Choroid plexus epithelial cell (primary cell): ENCODE measurements at regions not wholly inside any gene's neighbourhood (a gene's known extent, or its start where the extent isn't known, plus 50 kb on each side); places are given as distances from the start of the nearest gene placed in this dataset.
"Not testable (repeated sequence)": the region's sequence is repeated elsewhere in the genome, so short reads cannot be mapped to it uniquely, and the experiment has no call there.

Source experiments
- DNase-seq: peaks from one replicate; pipeline ENCODE4 v3.0.0-alpha.2; 2010; ENCODE audit warnings: low read depth
- H3K4me3 ChIP-seq: 2 replicates; pipeline ENCODE4 v1.5.1; 2011; ENCODE audit warnings: low read depth, mild to moderate bottlenecking, control low read depth, low read length, moderate library complexity
- CTCF ChIP-seq: conservative IDR thresholded peaks from 2 replicates; pipeline ENCODE4 v1.5.1; 2011; ENCODE audit warnings: low read depth, mild to moderate bottlenecking, control low read depth, inconsistent platforms, low read length, moderate library complexity

GRCh38 chr10:78438907-78439809 is 405.5 kb downstream of the RPS24 start:
- no peak overlapping the region for H3K4me3 ChIP-seq
- TF ChIP-seq CTCF = no peak
- DNase-seq = no peak

- no peak overlapping the region for H3K4me3 ChIP-seq
- no peak for TF ChIP-seq CTCF
- DNase-seq = no peak
These were observed 407.3 kb downstream of the RPS24 start for GRCh38 chr10:78441010-78441409.

- no peak for TF ChIP-seq CTCF
- DNase-seq = no peak
- no peak overlapping the region for H3K4me3 ChIP-seq
These were observed 408.0 kb downstream of the RPS24 start for GRCh38 chr10:78441694-78442093.

GRCh38 chr10:78442836-78443550 is 409.3 kb downstream of the RPS24 start:
- no peak overlapping the region for H3K4me3 ChIP-seq
- DNase-seq = no peak
- no peak for TF ChIP-seq CTCF

DNA sequence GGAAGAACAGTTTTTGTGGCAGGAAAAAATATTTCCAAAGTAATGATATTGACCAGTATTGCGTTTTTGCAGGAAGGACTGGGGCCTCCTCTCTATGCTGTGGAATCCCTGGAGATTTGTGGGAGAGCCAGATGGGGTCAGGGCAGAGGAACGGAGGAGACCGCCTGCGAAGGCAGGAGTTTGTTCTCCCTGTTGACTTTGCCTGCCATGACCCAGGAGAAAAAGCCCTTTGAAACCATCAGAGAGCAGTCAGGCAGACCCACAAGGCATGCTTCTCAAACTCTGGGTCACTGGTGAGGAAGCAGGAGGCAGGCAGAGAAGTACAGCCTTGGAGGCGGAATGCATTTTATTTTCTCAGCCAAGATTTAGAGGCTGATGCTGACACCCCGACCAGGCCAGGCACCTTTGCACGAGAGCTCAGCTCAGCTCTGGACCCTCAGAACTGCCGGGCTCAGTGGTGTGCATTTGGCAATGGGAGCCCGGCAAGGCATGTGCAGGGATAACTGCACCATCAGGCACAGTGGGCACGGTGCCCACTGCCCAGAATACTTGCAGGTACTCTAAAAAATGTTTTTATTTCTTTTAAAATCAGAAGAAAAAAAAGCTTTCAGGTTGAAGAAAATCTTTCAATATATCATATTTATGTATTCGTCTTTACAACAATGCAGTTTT is 410.4 kb downstream of the RPS24 start:
- no peak for TF ChIP-seq CTCF
- DNase-seq = no peak
- no peak overlapping the region for H3K4me3 ChIP-seq

DNA sequence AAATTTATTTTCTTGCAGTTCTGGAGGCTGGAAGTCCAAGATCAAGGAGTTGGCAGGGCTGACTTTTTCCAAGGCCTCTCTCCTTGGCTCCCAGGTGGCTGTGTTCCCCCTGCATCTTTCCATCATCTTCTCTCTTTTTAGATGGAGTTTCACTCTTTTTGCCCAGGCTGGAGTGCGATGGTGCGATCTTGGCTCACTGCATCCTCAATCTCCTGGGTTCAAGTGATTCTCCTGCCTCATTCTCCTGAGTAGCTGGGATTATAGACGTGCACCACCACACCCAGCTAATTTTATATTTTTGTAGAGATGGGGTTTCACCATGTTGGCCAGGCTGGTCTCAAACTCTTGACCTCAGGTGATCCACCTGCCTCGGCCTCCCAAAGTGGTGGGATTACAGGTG is 411.1 kb downstream of the RPS24 start:
- DNase-seq = not testable (repeated sequence)

DNA sequence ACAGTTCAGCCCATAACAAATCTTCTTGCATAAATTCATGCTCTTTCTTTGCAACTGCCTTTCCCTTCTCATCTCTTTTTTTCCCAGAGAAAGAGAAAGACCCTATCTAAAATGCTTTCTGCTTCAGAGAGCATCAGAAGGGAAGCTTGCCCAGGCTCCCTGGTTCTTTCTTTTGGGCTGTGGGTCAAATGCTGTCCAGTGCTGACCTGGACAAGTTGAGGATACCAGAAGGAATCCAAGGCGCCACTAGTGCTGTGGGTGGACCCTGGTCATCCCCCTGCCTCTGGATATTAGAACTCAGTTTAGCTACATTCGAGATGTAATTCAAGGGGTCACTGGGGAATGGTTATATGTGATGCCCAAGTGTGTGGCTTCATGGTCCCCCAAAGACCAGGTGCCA is 411.6 kb downstream of the RPS24 start:
- TF ChIP-seq CTCF = no peak

More for the DNA sequence above, 411.1 kb downstream of the RPS24 start:
- H3K4me3 ChIP-seq = not testable (repeated sequence)

More for the DNA sequence above, 411.6 kb downstream of the RPS24 start:
- DNase-seq = no peak
- H3K4me3 ChIP-seq = no peak overlapping the region
